Mucosa of descending colon (tissue), 3 donors: ENCODE measurements at regions not wholly inside any gene's neighbourhood (a gene's known extent, or its start where the extent isn't known, plus 50 kb on each side); places are given as distances from the start of the nearest gene placed in this dataset.

Source experiments
- ATAC-seq: fragments of 200-7000 bp; cut with Tn5 transposase; one replicate; pipeline ENCODE4 v1.9.1; 2020; ENCODE audit warnings: mild to moderate bottlenecking, moderate library complexity
- DNase-seq, 3 donors: peaks; one replicate each; pipeline ENCODE4 v3.0.0-alpha.2; 2020
- H3K36me3 ChIP-seq: fragments of 200-600 bp; one replicate; pipeline ENCODE4 v1.8.0; 2021; ENCODE audit warnings: low read depth, mild to moderate bottlenecking
- H3K4me1 ChIP-seq: fragments of 200-600 bp; one replicate; pipeline ENCODE4 v1.8.0; 2021; ENCODE audit warnings: low read depth, mild to moderate bottlenecking
- H3K4me3 ChIP-seq: fragments of 200-600 bp; one replicate; pipeline ENCODE4 v1.8.0; 2021; ENCODE audit warnings: mild to moderate bottlenecking
- H3K9me3 ChIP-seq: fragments of 200-600 bp; one replicate; pipeline ENCODE4 v1.8.0; 2021; ENCODE audit warnings: mild to moderate bottlenecking
- CTCF ChIP-seq: fragments of 200-600 bp; IDR thresholded peaks from one replicate; pipeline ENCODE4 v1.8.0; 2022; ENCODE audit warnings: antibody characterized with exemption, mild to moderate bottlenecking
- intact Hi-C, 2 donors: fragments of 100-400 bp; cut with DNase I in 1 of 2; cut with micrococcal nuclease in 1 of 2; formaldehyde crosslinking; loops; one replicate each; pipeline versions ENCODE4 v1.11.0 to v1.11.1; 2022; cut with DNase I, micrococcal nuclease
- donor health status: DM: no; HTN: no; CAD: no; lungs with moderate emphysema.
- donor health status: DM: no; HTN: no; CAD: no.
- donor health status: DM: no; HTN: yes; CAD: no.

GRCh38 chr5:63050916-63051315 is 472.3 kb downstream of the LRRC70 start:
- TF ChIP-seq CTCF: no peak
- DNase-seq (no peak), ATAC-seq (no peak)
- Histone ChIP-seq H3K4me1 (no peaks in the 10 kb centered on the region), H3K36me3 (no peaks in the 10 kb centered on the region), H3K4me3 (no peak overlapping the region), H3K9me3 (peaks cover 17% of the 10 kb centered on the region)
- intact Hi-C loops: no loop called here

GRCh38 chr5:63049935-63050334 is 471.3 kb downstream of the LRRC70 start:
- intact Hi-C loops: no loop called here
- no peak for TF ChIP-seq CTCF

GRCh38 chr5:63043792-63044191 is 465.2 kb downstream of the LRRC70 start:
- Histone ChIP-seq H3K36me3 (no peaks in the 10 kb centered on the region), H3K4me1 (no peaks in the 10 kb centered on the region), H3K4me3 (no peak overlapping the region), H3K9me3 (peaks cover 29% of the 10 kb centered on the region)
- intact Hi-C loops: no loop called here
- DNase-seq (no peak), ATAC-seq (no peak)
- no peak for TF ChIP-seq CTCF

More at GRCh38 chr5:63049935-63050334, 471.3 kb downstream of the LRRC70 start:
- Histone ChIP-seq H3K9me3 (peaks cover 17% of the 10 kb centered on the region), H3K36me3 (no peaks in the 10 kb centered on the region), H3K4me3 (no peak overlapping the region), H3K4me1 (no peaks in the 10 kb centered on the region)
- ATAC-seq (no peak), DNase-seq (no peak)

GRCh38 chr5:63032343-63032742 is 453.7 kb downstream of the LRRC70 start:
- Histone ChIP-seq H3K4me3 (no peak overlapping the region), H3K36me3 (no peaks in the 10 kb centered on the region), H3K4me1 (no peaks in the 10 kb centered on the region), H3K9me3 (peaks cover 56% of the 10 kb centered on the region)
- DNase-seq: no peak
- TF ChIP-seq CTCF: no peak
- ATAC-seq: no peak
- intact Hi-C loops: no loop called here

- DNase-seq (no peak), ATAC-seq (no peak)
- Histone ChIP-seq H3K36me3 (no peaks in the 10 kb centered on the region), H3K4me3 (no peak overlapping the region), H3K9me3 (peaks cover 50% of the 10 kb centered on the region), H3K4me1 (no peaks in the 10 kb centered on the region)
- TF ChIP-seq CTCF: no peak
- intact Hi-C loops: no loop called here
Measured at GRCh38 chr5:63029891-63030290, 451.3 kb downstream of the LRRC70 start.

- ATAC-seq: no peak
- DNase-seq: no peak
- Histone ChIP-seq H3K4me3 (no peak overlapping the region), H3K36me3 (no peaks in the 10 kb centered on the region), H3K4me1 (no peaks in the 10 kb centered on the region), H3K9me3 (peaks cover 30% of the 10 kb centered on the region)
- intact Hi-C loops: no loop called here
- TF ChIP-seq CTCF: no peak
Measured at GRCh38 chr5:63025679-63026078, 447.1 kb downstream of the LRRC70 start.
